IMR-90 (cell line): ENCODE measurements at regions not wholly inside any gene's neighbourhood (a gene's known extent, or its start where the extent isn't known, plus 50 kb on each side); places are given as distances from the start of the nearest gene placed in this dataset.

Experiments
- ATAC-seq: fragments of 200-7000 bp; cut with Tn5 transposase; 2 replicates; pipeline ENCODE4 v1.9.1; 2020; ENCODE audit warnings: low read depth, mild to moderate bottlenecking, moderate library complexity
- BruUV-seq: library from RNA; stranded (reverse); fragments of 400-500 nt; replicated peaks from 2 replicates; lab custom pipeline; 2021; lab: Mats Ljungman, UMichigan
- CTCF ChIA-PET: fragments of 300-600 bp; formaldehyde crosslinking; extraction: SDS; loops from one replicate; lab custom pipeline; 2021; ENCODE audit warnings: antibody characterized with exemption; lab: Yijun Ruan, JAX
- POLR2A ChIA-PET: fragments of 300-600 bp; sonication (Branson Sonifier 250); formaldehyde crosslinking; loops from one replicate; lab custom pipeline; 2022; ENCODE audit warnings: antibody characterized with exemption; ENCODE audit not compliant: unreplicated experiment; lab: Charles Lee
- DNase-seq: peaks from one replicate; pipeline ENCODE4 v3.0.0; 2013
- H2AFZ ChIP-seq: replicated peaks from 2 replicates; pipeline ENCODE3; 2013; ENCODE audit warnings: low read length, mild to moderate bottlenecking; ENCODE audit not compliant: poor library complexity
- H2AK5ac ChIP-seq: 2 replicates; pipeline ENCODE4 v1.6.1; 2013; ENCODE audit warnings: low read depth, low read length, inconsistent platforms
- H2AK9ac ChIP-seq: replicated peaks from 2 replicates; pipeline ENCODE3; 2013; ENCODE audit warnings: mild to moderate bottlenecking, low read depth, low read length, moderate library complexity; ENCODE audit not compliant: poor library complexity
- H2BK120ac ChIP-seq: 2 replicates; pipeline ENCODE4 v1.6.1; 2013; ENCODE audit warnings: low read depth, low read length, inconsistent platforms
- H2BK15ac ChIP-seq: 3 replicates; pipeline ENCODE4 v1.6.1; 2013; ENCODE audit warnings: low read depth, low read length, inconsistent platforms
- H2BK20ac ChIP-seq: 2 replicates; pipeline ENCODE4 v1.6.1; 2013; ENCODE audit warnings: low read depth, mild to moderate bottlenecking, inconsistent platforms, low read length, moderate library complexity
- H2BK5ac ChIP-seq: 2 replicates; pipeline ENCODE4 v1.6.1; 2013; ENCODE audit warnings: mild to moderate bottlenecking, low read depth, low read length, inconsistent platforms; ENCODE audit not compliant: poor library complexity, severe bottlenecking
- H3K14ac ChIP-seq: replicated peaks from 2 replicates; pipeline ENCODE4 v1.6.1; 2013; ENCODE audit warnings: low read depth, low read length, inconsistent platforms
- H3K18ac ChIP-seq: 2 replicates; pipeline ENCODE4 v1.6.1; 2013; ENCODE audit warnings: low read depth, low read length, control low read depth
- H3K23ac ChIP-seq: 2 replicates; pipeline ENCODE4 v1.6.1; 2013; ENCODE audit warnings: low read depth, low read length, inconsistent platforms
- H3K27ac ChIP-seq: 2 replicates; pipeline ENCODE4 v1.5.1; 2013; ENCODE audit warnings: mild to moderate bottlenecking, control low read depth, low read length; ENCODE audit not compliant: insufficient read depth
- H3K27me3 ChIP-seq: 2 replicates; pipeline ENCODE4 v1.6.1; 2013; ENCODE audit warnings: low read length; ENCODE audit not compliant: control insufficient read depth, insufficient read depth
- H3K36me3 ChIP-seq: 2 replicates; pipeline ENCODE4 v1.6.1; 2013; ENCODE audit warnings: low read length, mixed read lengths; ENCODE audit not compliant: control insufficient read depth, insufficient read depth
- H3K4ac ChIP-seq: 2 replicates; pipeline ENCODE4 v1.6.1; 2013; ENCODE audit warnings: low read depth, low read length, inconsistent platforms
- H3K4me1 ChIP-seq: 2 replicates; pipeline ENCODE4 v1.6.1; 2013; ENCODE audit warnings: low read length, mixed read lengths; ENCODE audit not compliant: control insufficient read depth, insufficient read depth
- H3K4me2 ChIP-seq: 2 replicates; pipeline ENCODE4 v1.6.1; 2013; ENCODE audit warnings: low read depth, mild to moderate bottlenecking, control low read depth, low read length, moderate library complexity
- H3K4me3 ChIP-seq: 2 replicates; pipeline ENCODE4 v1.5.1; 2013; ENCODE audit warnings: low read depth, mild to moderate bottlenecking, control low read depth, low read length, moderate library complexity; ENCODE audit not compliant: insufficient read depth
- H3K56ac ChIP-seq: 2 replicates; pipeline ENCODE4 v1.6.1; 2013; ENCODE audit warnings: low read length, inconsistent platforms; ENCODE audit not compliant: insufficient read depth; ENCODE audit errors: extremely low read depth
- H3K79me1 ChIP-seq, 2 experiments: 2 replicates each; pipeline ENCODE4 v1.6.1; 2013; ENCODE audit warnings: low read length in 2 of 2, inconsistent platforms in 1 of 2, low read depth in 1 of 2
- H3K9ac ChIP-seq: 2 replicates; pipeline ENCODE4 v1.6.1; 2013; ENCODE audit warnings: low read depth, low read length, control low read depth
- H3K9me1 ChIP-seq: 2 replicates; pipeline ENCODE4 v1.6.1; 2013; ENCODE audit warnings: low read length, inconsistent platforms; ENCODE audit not compliant: insufficient read depth
- H3K9me3 ChIP-seq: 2 replicates; pipeline ENCODE4 v1.6.1; 2013; ENCODE audit warnings: low read length; ENCODE audit not compliant: control insufficient read depth, insufficient read depth
- H4K20me1 ChIP-seq: 2 replicates; pipeline ENCODE4 v1.6.1; 2013; ENCODE audit warnings: low read length, inconsistent platforms; ENCODE audit not compliant: insufficient read depth
- H4K5ac ChIP-seq: 2 replicates; pipeline ENCODE4 v1.6.1; 2013; ENCODE audit warnings: mild to moderate bottlenecking, low read depth, low read length, control low read depth
- H4K8ac ChIP-seq, 2 experiments: 2 replicates each; pipeline ENCODE4 v1.6.1; 2013; ENCODE audit warnings: low read depth in 2 of 2, low read length in 2 of 2, control low read depth in 1 of 2, inconsistent platforms in 1 of 2
- H4K91ac ChIP-seq: 2 replicates; pipeline ENCODE4 v1.6.1; 2013; ENCODE audit warnings: low read depth, low read length, inconsistent platforms; ENCODE audit not compliant: insufficient read depth
- CTCF ChIP-seq: conservative IDR thresholded peaks from 2 replicates; pipeline ENCODE4 v1.5.1; 2012; ENCODE audit warnings: mild to moderate bottlenecking, low read depth, low read length, improper control_type of control experiment
- MAZ ChIP-seq: IDR thresholded peaks from 2 replicates; pipeline ENCODE4 v1.6.1; 2012; ENCODE audit warnings: low read depth, mild to moderate bottlenecking, low read length, improper control_type of control experiment, moderate library complexity, borderline replicate concordance
- NFE2L2 ChIP-seq: fragments of 150-350 bp; IDR thresholded peaks from 2 replicates; pipeline ENCODE4 v1.6.1; 2016; ENCODE audit warnings: low read depth, mild to moderate bottlenecking, low read length
- WGBS, 2 experiments: methylation state at CpG; one replicate each; pipeline versions ENCODE4 v1.1.5 to v1.1.7; 2013; ENCODE audit warnings: missing lambda C conversion rate in 2 of 2; ENCODE audit not compliant: insufficient read length in 1 of 2; ENCODE audit errors: extremely low coverage in 2 of 2; 5-methylcytosine and 5-hydroxymethylcytosine counted together
- dilution Hi-C: fragments of 300-500 bp; cut with HindIII; formaldehyde crosslinking; loops from one replicate; pipeline ENCODE4 v1.14.3; 2018; ENCODE audit warnings: low sequenced_read_pairs; ENCODE audit not compliant: unreplicated experiment
- in situ Hi-C: fragments of 300-500 bp; cut with MboI; formaldehyde crosslinking; loops from 3 replicates; pipeline ENCODE4 v1.14.3; 2019; ENCODE audit warnings: low sequenced_read_pairs, inconsistent platforms, mixed read lengths
- intact Hi-C: fragments of 100-400 bp; cut with micrococcal nuclease; formaldehyde crosslinking; loops from 2 replicates; pipeline ENCODE4 v1.10.0; 2022

- POLR2A ChIA-PET = no interaction called here
- no peak overlapping the region for H2BK20ac ChIP-seq
- H3K4me3 ChIP-seq = no peak overlapping the region
- H4K20me1 ChIP-seq = no peaks in the 10 kb centered on the region
- H2AK5ac ChIP-seq = no peak overlapping the region
- H2BK120ac ChIP-seq = no peak overlapping the region
- no peaks in the 10 kb centered on the region for H3K79me1 ChIP-seq
- ATAC-seq (no peak), DNase-seq (no peak)
- H2BK15ac ChIP-seq = no peak overlapping the region
- H3K4me2 ChIP-seq = no peak overlapping the region
- no peaks in the 10 kb centered on the region for H3K4me1 ChIP-seq
- H3K56ac ChIP-seq = no peak overlapping the region
- H3K23ac ChIP-seq = no peak overlapping the region
- no peaks in the 10 kb centered on the region for H3K9me1 ChIP-seq
- H2AK9ac ChIP-seq = no peak overlapping the region
- no peak overlapping the region for H2AFZ ChIP-seq
- H3K9me3 ChIP-seq = peaks cover 4% of the 10 kb centered on the region
- H4K8ac ChIP-seq = no peak overlapping the region
- H3K18ac ChIP-seq = no peak overlapping the region
- no peak overlapping the region for H4K91ac ChIP-seq
- no peak overlapping the region for H2BK5ac ChIP-seq
- H3K14ac ChIP-seq = no peak overlapping the region
- H3K27ac ChIP-seq = no peak overlapping the region
- no CpG with 5 or more reads among the region's 3 CpGs for WGBS, 2 experiments
- TF ChIP-seq NFE2L2 (no peak), MAZ (no peak), CTCF (no peak)
- intact Hi-C loops = no loop called here
- no TSS peak for BruUV-seq
- no peaks in the 10 kb centered on the region for H3K27me3 ChIP-seq
- dilution Hi-C loops = no loop called here
- CTCF ChIA-PET = no interaction called here
- no peak overlapping the region for H3K9ac ChIP-seq
- H3K4ac ChIP-seq = no peak overlapping the region
- H4K5ac ChIP-seq = no peak overlapping the region
- in situ Hi-C loops = no loop called here
- H3K36me3 ChIP-seq = no peaks in the 10 kb centered on the region
These were observed 609.7 kb downstream of the PDCD6IP start for GRCh38 chr3:34408088-34408487.
